HG02840 (cell line): ENCODE measurements at regions not wholly inside any gene's neighbourhood (a gene's known extent, or its start where the extent isn't known, plus 50 kb on each side); places are given as distances from the start of the nearest gene placed in this dataset.
"Not testable (repeated sequence)": the region's sequence is repeated elsewhere in the genome, so short reads cannot be mapped to it uniquely, and the experiment has no call there.

Source experiments
- ATAC-seq: cut with Tn5 transposase; IDR thresholded peaks from one replicate; pipeline ENCODE4 v1.9.1; 2021; ENCODE audit warnings: mild to moderate bottlenecking, moderate library complexity, moderate number of reproducible peaks; ENCODE audit not compliant: unreplicated experiment, low FRiP score

GRCh38 chr12:83997423-83997822 lies 915.2 kb downstream of the SLC6A15 start:
- ATAC-seq: no peak

GRCh38 chr12:83996671-83997070 lies 915.9 kb downstream of the SLC6A15 start:
- no peak for ATAC-seq

GRCh38 chr12:83985084-83985483 lies 927.5 kb downstream of the SLC6A15 start:
- ATAC-seq: no peak

- no peak for ATAC-seq
These were observed 932.2 kb downstream of the SLC6A15 start for GRCh38 chr12:83980398-83980797.

GRCh38 chr12:83979785-83980184 lies 932.8 kb downstream of the SLC6A15 start:
- no peak for ATAC-seq

GRCh38 chr12:83971781-83972180 lies 940.8 kb downstream of the SLC6A15 start:
- ATAC-seq: no peak

GRCh38 chr12:83960767-83961166 lies 951.8 kb downstream of the SLC6A15 start:
- ATAC-seq: no peak

GRCh38 chr12:83958997-83959396 lies 953.6 kb downstream of the SLC6A15 start:
- ATAC-seq: no peak

- no peak for ATAC-seq
These were observed 957.5 kb downstream of the SLC6A15 start for GRCh38 chr12:83954956-83955601.

GRCh38 chr12:83954071-83954789 lies 958.4 kb downstream of the SLC6A15 start:
- ATAC-seq: no peak

GRCh38 chr12:83945871-83946270 lies 966.7 kb downstream of the SLC6A15 start:
- ATAC-seq: no peak

- no peak for ATAC-seq
These were observed 972.9 kb downstream of the SLC6A15 start for GRCh38 chr12:83939718-83940117.

GRCh38 chr12:83933615-83934014 lies 979.0 kb downstream of the SLC6A15 start:
- no peak for ATAC-seq

- ATAC-seq: no peak
These were observed 980.6 kb downstream of the SLC6A15 start for GRCh38 chr12:83932011-83932410.

- no peak for ATAC-seq
These were observed 981.1 kb downstream of the SLC6A15 start for GRCh38 chr12:83931451-83931850.

GRCh38 chr12:83929792-83930191 lies 982.8 kb downstream of the SLC6A15 start:
- ATAC-seq: not testable (repeated sequence)

GRCh38 chr12:83920821-83921547 lies 991.6 kb downstream of the SLC6A15 start:
- no peak for ATAC-seq

GRCh38 chr12:83919081-83919480 lies 993.5 kb downstream of the SLC6A15 start:
- ATAC-seq: no peak

GRCh38 chr12:83904175-83904574 lies 1008.4 kb downstream of the SLC6A15 start:
- no peak for ATAC-seq

- no peak for ATAC-seq
These were observed 1016.2 kb downstream of the SLC6A15 start for GRCh38 chr12:83896416-83896815.

- ATAC-seq: no peak
These were observed 1019.5 kb downstream of the SLC6A15 start for GRCh38 chr12:83893101-83893500.
